ENCODE measurements at regions not wholly inside any gene's neighbourhood (a gene's known extent, or its start where the extent isn't known, plus 50 kb on each side); places are given as distances from the start of the nearest gene placed in this dataset.

DNA sequence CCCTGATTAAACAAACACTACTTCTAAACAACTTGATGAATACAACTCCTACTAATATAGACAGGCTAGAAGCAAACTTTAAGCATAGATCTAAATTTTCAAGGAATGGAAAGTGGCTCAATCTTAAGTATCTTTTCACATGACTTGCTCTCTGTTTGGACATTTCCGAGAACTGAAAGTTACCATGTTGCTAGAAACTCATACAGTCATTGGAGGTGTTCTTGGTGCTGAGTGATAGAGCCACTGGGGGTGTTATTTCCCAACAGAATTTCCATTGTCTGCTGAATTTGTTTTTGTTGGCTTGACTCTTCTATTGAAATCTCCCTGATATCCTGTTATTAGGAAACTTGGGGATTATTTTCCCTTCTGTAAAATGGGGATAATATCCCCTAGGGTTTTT, 264.5 kb upstream of the RASGRP1 start:
- Histone ChIP-seq H3K9ac (ENCODE audit: low read length) (no peak overlapping the region), H3F3A (ENCODE audit: insufficient read depth, low read length) (no peaks in the 10 kb centered on the region), H3K9me3 (ENCODE audit: low read length) (no peaks in the 10 kb centered on the region), H3K4me2 (ENCODE audit: low read length) (no peak overlapping the region), H3K4me3 (ENCODE audit: low read depth, low read length, poor library complexity, severe bottlenecking) (no peak overlapping the region), H3K4me1 (ENCODE audit: insufficient read depth, low read length, severe bottlenecking) (no peaks in the 10 kb centered on the region), H3K36me3 (ENCODE audit: insufficient read depth, low read length) (no peaks in the 10 kb centered on the region), H2AFZ (ENCODE audit: low read length) (no peak overlapping the region), H3K27me3 (ENCODE audit: insufficient read depth, low read length) (no peaks in the 10 kb centered on the region), H3K9me2 (ENCODE audit: low read depth, low read length) (no peaks in the 10 kb centered on the region), H4K20me1 (ENCODE audit: insufficient read depth, low read length) (no peaks in the 10 kb centered on the region), H3K27ac (ENCODE audit: low read depth, low read length, poor library complexity, severe bottlenecking) (no peak overlapping the region), H3K79me2 (ENCODE audit: insufficient read depth, low read length) (no peaks in the 10 kb centered on the region)
- TF ChIP-seq EZH2 (IDR thresholded peaks at IDR 0.05; ENCODE audit: borderline replicate concordance, low read length): no peak
- TF ChIP-seq, protein P1, sequence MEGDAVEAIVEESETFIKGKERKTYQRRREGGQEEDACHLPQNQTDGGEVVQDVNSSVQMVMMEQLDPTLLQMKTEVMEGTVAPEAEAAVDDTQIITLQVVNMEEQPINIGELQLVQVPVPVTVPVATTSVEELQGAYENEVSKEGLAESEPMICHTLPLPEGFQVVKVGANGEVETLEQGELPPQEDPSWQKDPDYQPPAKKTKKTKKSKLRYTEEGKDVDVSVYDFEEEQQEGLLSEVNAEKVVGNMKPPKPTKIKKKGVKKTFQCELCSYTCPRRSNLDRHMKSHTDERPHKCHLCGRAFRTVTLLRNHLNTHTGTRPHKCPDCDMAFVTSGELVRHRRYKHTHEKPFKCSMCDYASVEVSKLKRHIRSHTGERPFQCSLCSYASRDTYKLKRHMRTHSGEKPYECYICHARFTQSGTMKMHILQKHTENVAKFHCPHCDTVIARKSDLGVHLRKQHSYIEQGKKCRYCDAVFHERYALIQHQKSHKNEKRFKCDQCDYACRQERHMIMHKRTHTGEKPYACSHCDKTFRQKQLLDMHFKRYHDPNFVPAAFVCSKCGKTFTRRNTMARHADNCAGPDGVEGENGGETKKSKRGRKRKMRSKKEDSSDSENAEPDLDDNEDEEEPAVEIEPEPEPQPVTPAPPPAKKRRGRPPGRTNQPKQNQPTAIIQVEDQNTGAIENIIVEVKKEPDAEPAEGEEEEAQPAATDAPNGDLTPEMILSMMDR (IDR thresholded peaks at IDR 0.05; ENCODE audit: low read length): no peak

- TF ChIP-seq, protein P1 (IDR thresholded peaks at IDR 0.05; ENCODE audit: low read length): no peak
- no peak overlapping the region for H3K27ac ChIP-seq (ENCODE audit: low read depth, low read length, poor library complexity, severe bottlenecking)
- no peaks in the 10 kb centered on the region for H3K9me3 ChIP-seq (ENCODE audit: low read length)
- no peaks in the 10 kb centered on the region for H4K20me1 ChIP-seq (ENCODE audit: insufficient read depth, low read length)
- H2AFZ ChIP-seq (ENCODE audit: low read length): no peak overlapping the region
- no peaks in the 10 kb centered on the region for H3F3A ChIP-seq (ENCODE audit: insufficient read depth, low read length)
- no peaks in the 10 kb centered on the region for H3K79me2 ChIP-seq (ENCODE audit: insufficient read depth, low read length)
- no peaks in the 10 kb centered on the region for H3K4me1 ChIP-seq (ENCODE audit: insufficient read depth, low read length, severe bottlenecking)
- H3K9me2 ChIP-seq (ENCODE audit: low read depth, low read length): no peaks in the 10 kb centered on the region
- no peak overlapping the region for H3K4me2 ChIP-seq (ENCODE audit: low read length)
- no peak overlapping the region for H3K9ac ChIP-seq (ENCODE audit: low read length)
- H3K27me3 ChIP-seq (ENCODE audit: insufficient read depth, low read length): no peaks in the 10 kb centered on the region
- H3K4me3 ChIP-seq (ENCODE audit: low read depth, low read length, poor library complexity, severe bottlenecking): no peak overlapping the region
- no peaks in the 10 kb centered on the region for H3K36me3 ChIP-seq (ENCODE audit: insufficient read depth, low read length)
Measured at GRCh38 chr15:38842226-38842625, 277.6 kb upstream of the RASGRP1 start.

- no peaks in the 10 kb centered on the region for H3K36me3 ChIP-seq (ENCODE audit: insufficient read depth, low read length)
- no peaks in the 10 kb centered on the region for H3K9me3 ChIP-seq (ENCODE audit: low read length)
- H3F3A ChIP-seq (ENCODE audit: insufficient read depth, low read length): no peaks in the 10 kb centered on the region
- H3K79me2 ChIP-seq (ENCODE audit: insufficient read depth, low read length): no peaks in the 10 kb centered on the region
- no peak overlapping the region for H3K4me3 ChIP-seq (ENCODE audit: low read depth, low read length, poor library complexity, severe bottlenecking)
- H3K4me2 ChIP-seq (ENCODE audit: low read length): no peak overlapping the region
- no peaks in the 10 kb centered on the region for H3K27me3 ChIP-seq (ENCODE audit: insufficient read depth, low read length)
- no peaks in the 10 kb centered on the region for H3K4me1 ChIP-seq (ENCODE audit: insufficient read depth, low read length, severe bottlenecking)
- TF ChIP-seq EZH2 (IDR thresholded peaks at IDR 0.05; ENCODE audit: borderline replicate concordance, low read length): no peak
- TF ChIP-seq, protein P1 (IDR thresholded peaks at IDR 0.05; ENCODE audit: low read length): no peak
- no peak overlapping the region for H3K27ac ChIP-seq (ENCODE audit: low read depth, low read length, poor library complexity, severe bottlenecking)
- no peaks in the 10 kb centered on the region for H4K20me1 ChIP-seq (ENCODE audit: insufficient read depth, low read length)
- H3K9ac ChIP-seq (ENCODE audit: low read length): no peak overlapping the region
- H2AFZ ChIP-seq (ENCODE audit: low read length): no peak overlapping the region
- H3K9me2 ChIP-seq (ENCODE audit: low read depth, low read length): no peaks in the 10 kb centered on the region
Measured at GRCh38 chr15:38843051-38843501, 278.5 kb upstream of the RASGRP1 start.
